ENCODE measurements at regions not wholly inside any gene's neighbourhood (a gene's known extent, or its start where the extent isn't known, plus 50 kb on each side); places are given as distances from the start of the nearest gene placed in this dataset.
"Not testable (repeated sequence)": the region's sequence is repeated elsewhere in the genome, so short reads cannot be mapped to it uniquely, and the experiment has no call there.

GRCh38 chr12:31803306-31804184 lies 74.7 kb upstream of the AMN1 start:
- no peaks in the 10 kb centered on the region for H3K36me3 ChIP-seq
- TF ChIP-seq, protein P1, sequence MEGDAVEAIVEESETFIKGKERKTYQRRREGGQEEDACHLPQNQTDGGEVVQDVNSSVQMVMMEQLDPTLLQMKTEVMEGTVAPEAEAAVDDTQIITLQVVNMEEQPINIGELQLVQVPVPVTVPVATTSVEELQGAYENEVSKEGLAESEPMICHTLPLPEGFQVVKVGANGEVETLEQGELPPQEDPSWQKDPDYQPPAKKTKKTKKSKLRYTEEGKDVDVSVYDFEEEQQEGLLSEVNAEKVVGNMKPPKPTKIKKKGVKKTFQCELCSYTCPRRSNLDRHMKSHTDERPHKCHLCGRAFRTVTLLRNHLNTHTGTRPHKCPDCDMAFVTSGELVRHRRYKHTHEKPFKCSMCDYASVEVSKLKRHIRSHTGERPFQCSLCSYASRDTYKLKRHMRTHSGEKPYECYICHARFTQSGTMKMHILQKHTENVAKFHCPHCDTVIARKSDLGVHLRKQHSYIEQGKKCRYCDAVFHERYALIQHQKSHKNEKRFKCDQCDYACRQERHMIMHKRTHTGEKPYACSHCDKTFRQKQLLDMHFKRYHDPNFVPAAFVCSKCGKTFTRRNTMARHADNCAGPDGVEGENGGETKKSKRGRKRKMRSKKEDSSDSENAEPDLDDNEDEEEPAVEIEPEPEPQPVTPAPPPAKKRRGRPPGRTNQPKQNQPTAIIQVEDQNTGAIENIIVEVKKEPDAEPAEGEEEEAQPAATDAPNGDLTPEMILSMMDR (IDR thresholded peaks at IDR 0.05): no peak
- no peak overlapping the region for H3K27ac ChIP-seq
- no peaks in the 10 kb centered on the region for H3K27me3 ChIP-seq (replicated peaks; ENCODE audit: insufficient read depth)
- no peak for DNase-seq (ENCODE audit: low spot score)
- H3K9me3 ChIP-seq: no peaks in the 10 kb centered on the region
- H3K4me1 ChIP-seq (ENCODE audit: control insufficient read depth in 1 of 2, low read depth in 2 of 2): no peaks in the 10 kb centered on the region
- no peak for ATAC-seq (ENCODE audit: insufficient number of reproducible peaks, low FRiP score, low read depth)
- H3K4me3 ChIP-seq: no peak overlapping the region

- TF ChIP-seq, protein P1 (IDR thresholded peaks at IDR 0.05): no peak
- Histone ChIP-seq H3K27ac (no peak overlapping the region), H3K4me3 (no peak overlapping the region), H3K9me3 (no peaks in the 10 kb centered on the region), H3K27me3 (replicated peaks; ENCODE audit: insufficient read depth) (no peaks in the 10 kb centered on the region), H3K36me3 (no peaks in the 10 kb centered on the region), H3K4me1 (ENCODE audit: control insufficient read depth in 1 of 2, low read depth in 2 of 2) (no peaks in the 10 kb centered on the region)
- no peak for ATAC-seq (ENCODE audit: insufficient number of reproducible peaks, low FRiP score, low read depth)
- DNase-seq (ENCODE audit: low spot score): no peak
These were observed 73.1 kb upstream of the AMN1 start for GRCh38 chr12:31801872-31802271.

DNA sequence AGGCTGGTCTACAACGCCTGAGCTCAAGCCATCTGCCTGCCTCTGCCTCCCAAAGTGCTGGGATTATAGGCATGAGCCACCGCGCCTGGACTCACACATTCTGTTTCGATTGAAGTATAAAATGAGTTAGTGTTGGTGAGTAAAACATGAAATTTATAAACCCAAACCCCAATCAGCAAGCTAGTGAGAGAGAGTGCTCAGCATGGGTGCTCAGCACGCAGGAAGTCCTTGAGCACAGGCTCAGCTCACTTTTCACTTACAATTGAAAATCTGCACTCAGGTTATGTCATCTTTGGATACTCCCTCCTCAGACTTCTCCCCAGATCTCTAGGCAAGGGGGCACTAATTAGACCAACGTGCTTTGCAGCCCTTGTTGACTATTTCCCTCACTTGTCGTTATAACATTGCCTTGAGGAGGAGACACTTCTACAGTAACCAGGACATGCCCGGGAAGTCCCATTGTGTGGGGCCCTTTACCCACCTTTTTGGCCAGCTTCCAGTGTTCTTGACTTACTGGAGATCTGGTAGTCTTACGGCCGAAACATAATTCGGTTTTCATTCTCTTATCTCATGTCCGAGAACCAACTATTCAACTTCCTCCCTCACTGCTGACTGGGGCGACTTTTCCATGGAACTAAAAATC lies 68.5 kb upstream of the AMN1 start:
- Histone ChIP-seq H3K36me3 (no peaks in the 10 kb centered on the region), H3K4me1 (ENCODE audit: control insufficient read depth in 1 of 2, low read depth in 2 of 2) (no peaks in the 10 kb centered on the region), H3K27ac (no peak overlapping the region), H3K27me3 (replicated peaks; ENCODE audit: insufficient read depth) (no peaks in the 10 kb centered on the region), H3K4me3 (no peak overlapping the region), H3K9me3 (no peaks in the 10 kb centered on the region)
- DNase-seq (ENCODE audit: low spot score) (no peak), ATAC-seq (ENCODE audit: insufficient number of reproducible peaks, low FRiP score, low read depth) (no peak)
- TF ChIP-seq, protein P1 (IDR thresholded peaks at IDR 0.05): no peak

- no peaks in the 10 kb centered on the region for H3K9me3 ChIP-seq
- DNase-seq (ENCODE audit: low spot score): no peak
- no peak overlapping the region for H3K27ac ChIP-seq
- no peak overlapping the region for H3K4me3 ChIP-seq
- H3K27me3 ChIP-seq (replicated peaks; ENCODE audit: insufficient read depth): no peaks in the 10 kb centered on the region
- no peaks in the 10 kb centered on the region for H3K4me1 ChIP-seq (ENCODE audit: control insufficient read depth in 1 of 2, low read depth in 2 of 2)
- ATAC-seq (ENCODE audit: insufficient number of reproducible peaks, low FRiP score, low read depth): no peak
- TF ChIP-seq, protein P1 (IDR thresholded peaks at IDR 0.05): no peak
- no peaks in the 10 kb centered on the region for H3K36me3 ChIP-seq
These were observed 67.6 kb upstream of the AMN1 start for GRCh38 chr12:31796270-31796951.

DNA sequence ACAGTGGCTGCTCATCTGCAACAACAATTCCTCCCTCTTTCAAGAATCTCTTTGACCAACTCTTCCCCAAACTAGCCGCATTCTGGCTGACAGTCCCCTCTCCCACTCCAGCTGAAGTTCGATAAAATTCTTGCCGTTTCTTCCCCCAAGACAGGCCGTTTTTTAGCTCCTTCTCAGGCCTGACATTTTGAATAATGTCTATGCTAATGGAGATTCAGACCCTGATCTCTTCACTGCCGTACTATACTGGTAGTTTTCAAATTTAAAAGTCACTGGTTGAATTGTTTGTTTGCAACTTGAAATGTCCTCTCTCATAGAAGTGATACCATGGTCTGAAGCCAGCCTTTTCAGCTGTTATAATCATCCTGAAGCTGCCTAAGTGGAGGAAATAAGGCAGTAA lies 65.9 kb upstream of the AMN1 start:
- Histone ChIP-seq H3K4me1 (ENCODE audit: control insufficient read depth in 1 of 2, low read depth in 2 of 2) (peaks cover 0 to under 1% of the 10 kb centered on the region in 2 donors), H3K36me3 (no peaks in the 10 kb centered on the region), H3K27me3 (replicated peaks; ENCODE audit: insufficient read depth) (no peaks in the 10 kb centered on the region), H3K9me3 (no peaks in the 10 kb centered on the region), H3K27ac (no peak overlapping the region), H3K4me3 (no peak overlapping the region)
- no peak for ATAC-seq (ENCODE audit: insufficient number of reproducible peaks, low FRiP score, low read depth)
- no peak for DNase-seq (ENCODE audit: low spot score)
- TF ChIP-seq, protein P1 (IDR thresholded peaks at IDR 0.05): no peak

GRCh38 chr12:31791265-31791664 lies 62.4 kb upstream of the AMN1 start:
- not testable (repeated sequence) for H3K27me3 ChIP-seq (replicated peaks; ENCODE audit: insufficient read depth); H3K36me3 ChIP-seq; H3K4me1 ChIP-seq (ENCODE audit: control insufficient read depth in 1 of 2, low read depth in 2 of 2); H3K4me3 ChIP-seq; DNase-seq (ENCODE audit: low spot score); H3K9me3 ChIP-seq; ATAC-seq (ENCODE audit: insufficient number of reproducible peaks, low FRiP score, low read depth); H3K27ac ChIP-seq
